Nephron (organoid): ENCODE measurements at regions not wholly inside any gene's neighbourhood (a gene's known extent, or its start where the extent isn't known, plus 50 kb on each side); places are given as distances from the start of the nearest gene placed in this dataset.
A peak's percentile ranks its signal among the peaks of the same experiment; 100 is the strongest.

Experiments
- H3K27ac Mint-ChIP-seq, 3 experiments: 2 replicates each; pipeline ENCODE4 v1.8.0; 2020; ENCODE audit warnings: mixed read lengths in 3 of 3, mild to moderate bottlenecking in 2 of 3, moderate library complexity in 1 of 3
- H3K27me3 Mint-ChIP-seq: 2 replicates; pipeline ENCODE4 v1.8.0; 2021; ENCODE audit warnings: low read depth, mild to moderate bottlenecking, moderate library complexity, mixed read lengths
- H3K36me3 Mint-ChIP-seq: 2 replicates; pipeline ENCODE4 v1.8.0; 2020; ENCODE audit warnings: low read depth, mixed read lengths
- H3K4me1 Mint-ChIP-seq: 2 replicates; pipeline ENCODE4 v1.8.0; 2020; ENCODE audit warnings: mixed read lengths
- H3K4me3 Mint-ChIP-seq, 3 experiments: 2 replicates each; pipeline ENCODE4 v1.8.0; 2020; ENCODE audit warnings: mild to moderate bottlenecking in 3 of 3, mixed read lengths in 3 of 3, moderate library complexity in 2 of 3
- H3K9me3 Mint-ChIP-seq: 2 replicates; pipeline ENCODE4 v1.8.0; 2020; ENCODE audit warnings: mixed read lengths
- TF ChIP-seq, protein P1 (sequence below), 3 experiments: fragments of 200-600 bp; sonication (generic); IDR thresholded peaks; one replicate each; pipeline ENCODE4 v1.5.0; 2021; ENCODE audit warnings: antibody characterized with exemption in 3 of 3; ENCODE audit not compliant: unreplicated experiment in 3 of 3

DNA sequence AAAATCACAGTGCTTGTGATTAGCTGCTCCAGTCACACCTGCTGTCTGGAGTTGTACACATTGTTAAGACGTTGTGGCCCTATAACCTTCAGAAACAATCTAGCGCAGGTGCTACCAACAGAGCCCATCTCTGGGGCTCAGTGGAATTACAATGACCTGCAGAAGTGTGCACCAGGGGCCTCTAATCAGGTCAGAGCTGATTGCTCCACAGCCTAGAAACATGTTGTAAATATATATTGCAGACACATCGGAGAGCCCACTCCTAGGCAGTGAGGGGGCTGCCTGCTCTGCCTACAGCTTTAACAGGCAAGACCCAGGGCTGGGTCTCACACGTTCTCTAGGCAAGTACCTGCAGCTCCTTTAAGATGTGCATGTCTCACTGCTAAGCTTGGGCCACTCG, 302.0 kb downstream of the SIPA1L2 start:
- H3K9me3 Mint-ChIP-seq = peaks cover 13% of the 10 kb centered on the region
- H3K4me1 Mint-ChIP-seq = peaks cover 24% of the 10 kb centered on the region
- no peak overlapping the region for H3K4me3 Mint-ChIP-seq
- H3K27ac Mint-ChIP-seq = no peak overlapping the region
- peaks cover 8% of the 10 kb centered on the region for H3K36me3 Mint-ChIP-seq
- TF ChIP-seq, protein P1, sequence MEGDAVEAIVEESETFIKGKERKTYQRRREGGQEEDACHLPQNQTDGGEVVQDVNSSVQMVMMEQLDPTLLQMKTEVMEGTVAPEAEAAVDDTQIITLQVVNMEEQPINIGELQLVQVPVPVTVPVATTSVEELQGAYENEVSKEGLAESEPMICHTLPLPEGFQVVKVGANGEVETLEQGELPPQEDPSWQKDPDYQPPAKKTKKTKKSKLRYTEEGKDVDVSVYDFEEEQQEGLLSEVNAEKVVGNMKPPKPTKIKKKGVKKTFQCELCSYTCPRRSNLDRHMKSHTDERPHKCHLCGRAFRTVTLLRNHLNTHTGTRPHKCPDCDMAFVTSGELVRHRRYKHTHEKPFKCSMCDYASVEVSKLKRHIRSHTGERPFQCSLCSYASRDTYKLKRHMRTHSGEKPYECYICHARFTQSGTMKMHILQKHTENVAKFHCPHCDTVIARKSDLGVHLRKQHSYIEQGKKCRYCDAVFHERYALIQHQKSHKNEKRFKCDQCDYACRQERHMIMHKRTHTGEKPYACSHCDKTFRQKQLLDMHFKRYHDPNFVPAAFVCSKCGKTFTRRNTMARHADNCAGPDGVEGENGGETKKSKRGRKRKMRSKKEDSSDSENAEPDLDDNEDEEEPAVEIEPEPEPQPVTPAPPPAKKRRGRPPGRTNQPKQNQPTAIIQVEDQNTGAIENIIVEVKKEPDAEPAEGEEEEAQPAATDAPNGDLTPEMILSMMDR (IDR thresholded peaks at IDR 0.05; ENCODE audit: unreplicated experiment in 3 of 3) = no peak
- peaks cover 5% of the 10 kb centered on the region for H3K27me3 Mint-ChIP-seq

DNA sequence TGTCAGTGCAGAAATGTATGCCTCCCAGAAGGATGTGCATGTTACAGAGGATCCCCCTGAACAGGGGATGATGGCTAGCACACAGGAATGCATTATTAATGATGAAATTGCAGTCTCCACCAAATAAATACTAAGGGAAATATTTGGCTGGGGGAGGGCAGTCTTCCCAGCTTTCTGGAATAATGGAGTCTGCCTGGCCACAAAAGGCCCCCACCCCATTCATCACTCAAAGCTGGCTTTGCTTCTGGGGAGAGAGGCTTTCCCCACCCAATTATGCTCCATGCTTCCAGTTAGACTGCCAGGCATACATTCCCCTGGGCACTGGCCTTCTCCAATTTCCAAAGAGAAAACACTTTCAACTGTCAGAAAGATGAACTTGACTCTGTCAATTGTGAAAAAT, 302.7 kb downstream of the SIPA1L2 start:
- Mint-ChIP-seq H3K36me3 (peaks cover 8% of the 10 kb centered on the region), H3K9me3 (peaks cover 13% of the 10 kb centered on the region), H3K27ac (no peak overlapping the region), H3K27me3 (peaks cover 5% of the 10 kb centered on the region), H3K4me3 (no peak overlapping the region), H3K4me1 (peaks cover 24% of the 10 kb centered on the region)
- TF ChIP-seq, protein P1 (IDR thresholded peaks at IDR 0.05; ENCODE audit: unreplicated experiment in 3 of 3) = no peak

DNA sequence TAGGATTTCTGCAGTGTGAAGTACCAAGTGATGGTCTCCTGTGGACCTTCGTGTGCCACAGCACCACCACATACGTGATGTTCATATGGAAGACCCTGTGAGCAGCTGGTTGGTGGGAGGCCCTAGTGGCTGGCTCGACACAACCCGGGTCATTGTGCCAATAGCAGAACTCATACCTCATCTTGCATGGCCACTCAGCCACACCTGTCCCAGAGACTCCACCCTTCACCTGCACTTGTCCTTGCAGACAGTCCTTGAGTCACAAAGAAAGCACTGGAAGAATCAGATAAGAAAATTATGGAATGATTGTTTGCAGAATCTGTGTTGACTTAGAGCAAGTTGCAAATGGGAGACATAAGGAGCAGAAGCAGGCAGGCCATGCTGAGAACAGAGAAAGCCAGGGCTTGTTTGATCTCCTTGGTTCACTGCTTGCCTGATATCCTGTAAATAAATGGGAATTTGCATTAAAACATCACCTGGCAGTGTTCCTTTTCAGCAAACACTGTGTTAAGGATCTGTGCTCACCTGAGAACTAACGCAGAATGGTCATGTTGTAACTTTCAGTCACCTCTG, 307.7 kb downstream of the SIPA1L2 start:
- no peaks in the 10 kb centered on the region for H3K9me3 Mint-ChIP-seq
- peaks cover 9% of the 10 kb centered on the region for H3K27me3 Mint-ChIP-seq
- H3K36me3 Mint-ChIP-seq = no peaks in the 10 kb centered on the region
- H3K27ac Mint-ChIP-seq = peak overlapping the region in 2 of 3 experiments; percentile 55 to 76
- no peak overlapping the region for H3K4me3 Mint-ChIP-seq
- H3K4me1 Mint-ChIP-seq = peaks cover 23% of the 10 kb centered on the region
- TF ChIP-seq, protein P1 (IDR thresholded peaks at IDR 0.05; ENCODE audit: unreplicated experiment in 3 of 3) = no peak

DNA sequence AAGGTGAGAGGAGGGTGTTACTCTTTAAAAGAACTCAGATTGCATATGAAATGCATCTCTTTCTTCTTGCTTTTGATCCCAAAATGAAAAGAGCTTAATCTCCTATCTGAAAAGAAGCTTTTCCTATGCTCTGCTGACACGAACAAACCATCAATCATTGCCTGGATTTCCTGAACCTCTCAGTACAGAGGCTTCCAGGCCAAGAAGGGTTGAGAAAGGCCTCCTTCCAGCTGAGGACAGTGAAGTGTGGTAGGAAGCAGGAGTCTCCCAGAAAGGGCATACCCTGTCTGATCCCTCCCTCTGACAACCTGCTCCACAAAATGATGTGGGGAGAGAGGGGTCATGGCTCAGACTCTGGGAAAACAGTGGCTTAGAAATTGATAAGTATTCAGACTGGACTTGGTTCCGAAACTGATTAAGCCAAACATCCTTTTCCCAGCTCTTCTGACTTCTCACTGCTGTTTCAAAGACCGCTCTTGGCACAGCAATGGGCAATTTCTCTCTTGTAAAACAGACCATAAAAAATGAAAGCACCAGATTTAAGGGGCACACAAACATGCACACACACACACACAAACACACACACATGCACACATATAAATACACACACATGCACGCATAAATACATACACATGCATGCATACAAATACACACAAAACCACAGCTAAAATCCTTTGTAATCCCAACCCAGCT, 310.3 kb downstream of the SIPA1L2 start:
- no peak overlapping the region for H3K4me3 Mint-ChIP-seq
- peak overlapping the region; percentile 5 to 51 (median 36) for H3K27ac Mint-ChIP-seq
- H3K9me3 Mint-ChIP-seq = no peaks in the 10 kb centered on the region
- H3K4me1 Mint-ChIP-seq = peaks cover 20% of the 10 kb centered on the region
- H3K36me3 Mint-ChIP-seq = no peaks in the 10 kb centered on the region
- TF ChIP-seq, protein P1 (IDR thresholded peaks at IDR 0.05; ENCODE audit: unreplicated experiment in 3 of 3) = no peak
- H3K27me3 Mint-ChIP-seq = peaks cover 4% of the 10 kb centered on the region

DNA sequence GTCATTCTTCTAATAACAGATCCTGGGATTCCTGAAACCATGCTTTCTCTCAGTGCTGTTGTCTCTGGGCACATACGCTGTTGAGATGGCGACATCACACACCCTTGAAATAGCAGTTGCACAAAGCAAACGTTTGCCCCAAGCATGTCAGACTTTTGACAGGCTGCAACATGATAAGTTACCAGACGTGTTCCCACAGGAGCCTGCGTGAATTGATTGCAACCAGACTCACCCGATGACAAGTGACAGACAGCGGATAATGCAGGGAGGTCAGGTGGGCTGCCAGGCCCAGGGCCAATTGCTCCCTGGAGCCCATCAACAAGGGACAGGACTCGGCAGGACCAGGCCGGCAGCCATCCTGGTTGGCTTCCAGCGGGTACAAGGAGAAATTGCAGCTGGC, 310.9 kb downstream of the SIPA1L2 start:
- H3K27me3 Mint-ChIP-seq = peaks cover 4% of the 10 kb centered on the region
- peak overlapping the region in 1 of 3 experiments; percentile 51 for H3K27ac Mint-ChIP-seq
- TF ChIP-seq, protein P1 (IDR thresholded peaks at IDR 0.05; ENCODE audit: unreplicated experiment in 3 of 3) = no peak
- H3K9me3 Mint-ChIP-seq = no peaks in the 10 kb centered on the region
- H3K36me3 Mint-ChIP-seq = no peaks in the 10 kb centered on the region
- H3K4me1 Mint-ChIP-seq = peaks cover 20% of the 10 kb centered on the region
- no peak overlapping the region for H3K4me3 Mint-ChIP-seq

DNA sequence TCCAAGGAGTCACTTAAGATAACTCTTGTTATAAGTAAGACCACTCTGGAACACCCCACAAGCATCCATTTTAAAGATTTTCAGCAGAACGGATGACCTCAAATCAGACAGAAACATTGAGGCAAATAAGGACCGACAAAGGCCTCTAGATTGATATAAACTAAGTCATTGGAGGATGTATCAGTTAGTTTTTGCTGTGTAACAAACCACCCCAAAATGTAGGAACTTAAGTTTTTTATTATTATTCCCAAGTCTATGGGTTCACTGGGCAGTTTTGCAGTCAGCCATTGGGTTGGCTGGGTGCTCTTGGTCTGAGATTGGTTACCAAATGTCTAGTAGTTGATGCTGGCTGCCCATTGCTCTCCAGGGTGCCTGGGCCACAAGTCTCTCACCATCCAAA, 311.8 kb downstream of the SIPA1L2 start:
- TF ChIP-seq, protein P1 (IDR thresholded peaks at IDR 0.05; ENCODE audit: unreplicated experiment in 3 of 3) = no peak
- peaks cover 20% of the 10 kb centered on the region for H3K4me1 Mint-ChIP-seq
- peaks cover 2% of the 10 kb centered on the region for H3K36me3 Mint-ChIP-seq
- H3K27me3 Mint-ChIP-seq = peaks cover 4% of the 10 kb centered on the region
- H3K9me3 Mint-ChIP-seq = peaks cover 6% of the 10 kb centered on the region
- no peak overlapping the region for H3K27ac Mint-ChIP-seq
- H3K4me3 Mint-ChIP-seq = no peak overlapping the region
